ENCODE measurements at regions not wholly inside any gene's neighbourhood (a gene's known extent, or its start where the extent isn't known, plus 50 kb on each side); places are given as distances from the start of the nearest gene placed in this dataset.

- TF ChIP-seq IRF9 (tag; IDR thresholded peaks at IDR 0.05) (no peak), ADNP (tag; IDR thresholded peaks at IDR 0.05) (no peak), AFF1 (IDR thresholded peaks at IDR 0.05; ENCODE audit: low read depth in 1 of 2, partially characterized antibody in 2 of 2) (no peak), CTBP1 (IDR thresholded peaks at IDR 0.05; ENCODE audit: borderline replicate concordance) (no peak)
These were observed 163.5 kb upstream of the IRX1 start (continued) for GRCh38 chr5:3432135-3432534.

- Histone ChIP-seq H3K9ac (ENCODE audit: insufficient read depth in 1 of 2, low read depth in 2 of 2, low read length in 2 of 2) (no peak overlapping the region), H4K20me1 (replicated peaks; ENCODE audit: control insufficient read depth, insufficient read depth, low read length) (no peaks in the 10 kb centered on the region), H3K9me3 (replicated peaks; ENCODE audit: control insufficient read depth, insufficient read depth, low read depth, low read length) (no peaks in the 10 kb centered on the region), H3K27me3 (ENCODE audit: control insufficient read depth in 2 of 2, insufficient read depth in 2 of 2, low read length in 2 of 2) (peaks cover 0 to 3% of the 10 kb centered on the region in 2 experiments; a peak in 1 of 5 replicates), H3K4me3 (no peak overlapping the region), H3K4me1 (replicated peaks in 1 of 2; ENCODE audit: control insufficient read depth in 2 of 2, insufficient read depth in 2 of 2, low read length in 2 of 2) (no peaks in the 10 kb centered on the region), H3K36me3 (ENCODE audit: control insufficient read depth, insufficient read depth, low read length) (no peaks in the 10 kb centered on the region), H2AFZ (ENCODE audit: low read depth, low read length) (no peak overlapping the region), H3K79me2 (ENCODE audit: control insufficient read depth, insufficient read depth, low read length) (no peaks in the 10 kb centered on the region), H3K27ac (ENCODE audit: extremely low read depth, low read depth, low read length) (no peak overlapping the region), H3K9me1 (ENCODE audit: control insufficient read depth, insufficient read depth, low read length) (no peaks in the 10 kb centered on the region), H3K4me2 (ENCODE audit: insufficient read depth, low read length) (no peak overlapping the region)
- ChIA-PET CTCF (ENCODE audit: low intra/inter-chr PET ratio) (no interaction called here), POLR2A (no interaction called here)
- DNase-seq (ENCODE audit: extremely low read depth in 1 of 4, low spot score in 3 of 4) (no peak), FAIRE-seq (no peak), ATAC-seq (no peak)
- WGBS (ENCODE audit: insufficient coverage, low coverage, missing lambda C conversion rate) = 0% methylated on average over 5 of the region's 5 CpGs
- BruUV-seq (replicated peaks) = no TSS peak
- intact Hi-C loops (cut with micrococcal nuclease) = no loop called here
- in situ Hi-C loops (cut with MboI) = no loop called here
- no peak for TF ChIP-seq SIN3B (IDR thresholded peaks at IDR 0.05; ENCODE audit: low read depth)
- no peak for TF ChIP-seq ZBTB2 (IDR thresholded peaks at IDR 0.05)
- TF ChIP-seq CBX3 (IDR thresholded peaks at IDR 0.05; ENCODE audit: borderline replicate concordance in 1 of 2, low read length in 2 of 2) = no peak
- TF ChIP-seq HNRNPLL (IDR thresholded peaks at IDR 0.05; ENCODE audit: low read depth, low read length, poor library complexity, severe bottlenecking) = no peak
- TF ChIP-seq ZNF408 (CRISPR knock-in tag; IDR thresholded peaks at IDR 0.05; ENCODE audit: low read depth) = no peak
- no peak for TF ChIP-seq TCF15 (CRISPR knock-in tag; IDR thresholded peaks at IDR 0.05)
- no peak for TF ChIP-seq GATAD2A (IDR thresholded peaks at IDR 0.05)
- TF ChIP-seq ESRRA (IDR thresholded peaks at IDR 0.05; ENCODE audit: borderline replicate concordance, low read depth) = no peak
- TF ChIP-seq ZNF280B (CRISPR knock-in tag; IDR thresholded peaks at IDR 0.05) = no peak
- no peak for TF ChIP-seq POLR3G (IDR thresholded peaks at IDR 0.05; ENCODE audit: extremely low read depth, insufficient read length, insufficient replicate concordance)
These were observed 164.9 kb upstream of the IRX1 start for GRCh38 chr5:3430691-3431090.
